ENCODE measurements at regions not wholly inside any gene's neighbourhood (a gene's known extent, or its start where the extent isn't known, plus 50 kb on each side); places are given as distances from the start of the nearest gene placed in this dataset.
"Not testable (repeated sequence)": the region's sequence is repeated elsewhere in the genome, so short reads cannot be mapped to it uniquely, and the experiment has no call there.

- no peak for DNase-seq (ENCODE audit: low read depth)
- TF ChIP-seq CTCF (IDR thresholded peaks at IDR 0.05; ENCODE audit: control insufficient read depth, insufficient read depth, low read depth, low read length, missing control alignments): no peak
- H3K4me3 ChIP-seq (ENCODE audit: control insufficient read depth, low read depth, low read length): no peak overlapping the region
Observed at GRCh38 chr6:15170126-15170525, 75.7 kb upstream of the JARID2 start.

- no peak for TF ChIP-seq CTCF (IDR thresholded peaks at IDR 0.05; ENCODE audit: control insufficient read depth, insufficient read depth, low read depth, low read length, missing control alignments)
- DNase-seq (ENCODE audit: low read depth): no peak
- H3K4me3 ChIP-seq (ENCODE audit: control insufficient read depth, low read depth, low read length): no peak overlapping the region
Observed at GRCh38 chr6:15171026-15171425, 74.8 kb upstream of the JARID2 start.

GRCh38 chr6:15176816-15177370, 69.0 kb upstream of the JARID2 start:
- H3K4me3 ChIP-seq (ENCODE audit: control insufficient read depth, low read depth, low read length): no peak overlapping the region
- DNase-seq (ENCODE audit: low read depth): no peak
- no peak for TF ChIP-seq CTCF (IDR thresholded peaks at IDR 0.05; ENCODE audit: control insufficient read depth, insufficient read depth, low read depth, low read length, missing control alignments)

- DNase-seq (ENCODE audit: low read depth): no peak
- no peak for TF ChIP-seq CTCF (IDR thresholded peaks at IDR 0.05; ENCODE audit: control insufficient read depth, insufficient read depth, low read depth, low read length, missing control alignments)
- no peak overlapping the region for H3K4me3 ChIP-seq (ENCODE audit: control insufficient read depth, low read depth, low read length)
Observed at GRCh38 chr6:15183979-15184378, 61.9 kb upstream of the JARID2 start.

- TF ChIP-seq CTCF (IDR thresholded peaks at IDR 0.05; ENCODE audit: control insufficient read depth, insufficient read depth, low read depth, low read length, missing control alignments): no peak
- no peak for DNase-seq (ENCODE audit: low read depth)
- no peak overlapping the region for H3K4me3 ChIP-seq (ENCODE audit: control insufficient read depth, low read depth, low read length)
Observed at GRCh38 chr6:15184441-15184861, 61.4 kb upstream of the JARID2 start.

GRCh38 chr6:15185111-15185510, 60.8 kb upstream of the JARID2 start:
- H3K4me3 ChIP-seq (ENCODE audit: control insufficient read depth, low read depth, low read length); DNase-seq (ENCODE audit: low read depth): not testable (repeated sequence)

GRCh38 chr6:15193451-15193850, 52.4 kb upstream of the JARID2 start:
- not testable (repeated sequence) for DNase-seq (ENCODE audit: low read depth); H3K4me3 ChIP-seq (ENCODE audit: control insufficient read depth, low read depth, low read length)

- DNase-seq (ENCODE audit: low read depth): no peak
- no peak overlapping the region for H3K4me3 ChIP-seq (ENCODE audit: control insufficient read depth, low read depth, low read length)
- no peak for TF ChIP-seq CTCF (IDR thresholded peaks at IDR 0.05; ENCODE audit: control insufficient read depth, insufficient read depth, low read depth, low read length, missing control alignments)
Observed at GRCh38 chr6:15194453-15194852, 51.4 kb upstream of the JARID2 start.
